ENCODE measurements at regions not wholly inside any gene's neighbourhood (a gene's known extent, or its start where the extent isn't known, plus 50 kb on each side); places are given as distances from the start of the nearest gene placed in this dataset.

GRCh38 chr2:45211636-45212035, 202.4 kb upstream of the SIX2 start:
- DNase-seq, result no peak
- H3K36me3 ChIP-seq (replicated peaks; ENCODE audit: insufficient read depth, low read length), result no peaks in the 10 kb centered on the region
- H2AFZ ChIP-seq (ENCODE audit: low read length), result no peak overlapping the region
- no peaks in the 10 kb centered on the region for H3F3A ChIP-seq (ENCODE audit: insufficient read depth, low read length)
- H3K27me3 ChIP-seq (replicated peaks; ENCODE audit: insufficient read depth, low read length), result no peaks in the 10 kb centered on the region
- H3K4me1 ChIP-seq (ENCODE audit: low read length), result no peaks in the 10 kb centered on the region
- H3K79me2 ChIP-seq (ENCODE audit: low read length), result no peaks in the 10 kb centered on the region
- H3K9ac ChIP-seq (ENCODE audit: low read length), result no peak overlapping the region
- H3K4me3 ChIP-seq (ENCODE audit: low read length), result no peak overlapping the region
- no peaks in the 10 kb centered on the region for H3K9me2 ChIP-seq (replicated peaks; ENCODE audit: insufficient read depth, low read length)
- no peak overlapping the region for H3K4me2 ChIP-seq (ENCODE audit: low read depth, low read length)
- no peak overlapping the region for H3K27ac ChIP-seq (ENCODE audit: low read length)
- no peaks in the 10 kb centered on the region for H3K9me3 ChIP-seq (replicated peaks; ENCODE audit: insufficient read depth, low read length)
- H4K20me1 ChIP-seq (ENCODE audit: insufficient read depth, low read length), result no peaks in the 10 kb centered on the region
- TF ChIP-seq EZH2phosphoT487 (IDR thresholded peaks at IDR 0.05; ENCODE audit: low read length), result no peak
- no peak for TF ChIP-seq EZH2 (optimal IDR thresholded peaks at IDR 0.05; ENCODE audit: low read depth, low read length)

GRCh38 chr2:45210462-45211195, 201.4 kb upstream of the SIX2 start:
- Histone ChIP-seq H3K9ac (ENCODE audit: low read length) (no peak overlapping the region), H3K9me2 (replicated peaks; ENCODE audit: insufficient read depth, low read length) (no peaks in the 10 kb centered on the region), H3K79me2 (ENCODE audit: low read length) (no peaks in the 10 kb centered on the region), H3K4me3 (ENCODE audit: low read length) (no peak overlapping the region), H2AFZ (ENCODE audit: low read length) (no peak overlapping the region), H3K4me2 (ENCODE audit: low read depth, low read length) (no peak overlapping the region), H3K27ac (ENCODE audit: low read length) (no peak overlapping the region), H3K27me3 (replicated peaks; ENCODE audit: insufficient read depth, low read length) (no peaks in the 10 kb centered on the region), H3F3A (ENCODE audit: insufficient read depth, low read length) (no peaks in the 10 kb centered on the region), H3K9me3 (replicated peaks; ENCODE audit: insufficient read depth, low read length) (no peaks in the 10 kb centered on the region), H3K36me3 (replicated peaks; ENCODE audit: insufficient read depth, low read length) (no peaks in the 10 kb centered on the region), H3K4me1 (ENCODE audit: low read length) (no peaks in the 10 kb centered on the region), H4K20me1 (ENCODE audit: insufficient read depth, low read length) (no peaks in the 10 kb centered on the region)
- DNase-seq, result no peak
- TF ChIP-seq, protein P1, sequence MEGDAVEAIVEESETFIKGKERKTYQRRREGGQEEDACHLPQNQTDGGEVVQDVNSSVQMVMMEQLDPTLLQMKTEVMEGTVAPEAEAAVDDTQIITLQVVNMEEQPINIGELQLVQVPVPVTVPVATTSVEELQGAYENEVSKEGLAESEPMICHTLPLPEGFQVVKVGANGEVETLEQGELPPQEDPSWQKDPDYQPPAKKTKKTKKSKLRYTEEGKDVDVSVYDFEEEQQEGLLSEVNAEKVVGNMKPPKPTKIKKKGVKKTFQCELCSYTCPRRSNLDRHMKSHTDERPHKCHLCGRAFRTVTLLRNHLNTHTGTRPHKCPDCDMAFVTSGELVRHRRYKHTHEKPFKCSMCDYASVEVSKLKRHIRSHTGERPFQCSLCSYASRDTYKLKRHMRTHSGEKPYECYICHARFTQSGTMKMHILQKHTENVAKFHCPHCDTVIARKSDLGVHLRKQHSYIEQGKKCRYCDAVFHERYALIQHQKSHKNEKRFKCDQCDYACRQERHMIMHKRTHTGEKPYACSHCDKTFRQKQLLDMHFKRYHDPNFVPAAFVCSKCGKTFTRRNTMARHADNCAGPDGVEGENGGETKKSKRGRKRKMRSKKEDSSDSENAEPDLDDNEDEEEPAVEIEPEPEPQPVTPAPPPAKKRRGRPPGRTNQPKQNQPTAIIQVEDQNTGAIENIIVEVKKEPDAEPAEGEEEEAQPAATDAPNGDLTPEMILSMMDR (IDR thresholded peaks at IDR 0.05; ENCODE audit: low read length), result no peak
- TF ChIP-seq EZH2 (optimal IDR thresholded peaks at IDR 0.05; ENCODE audit: low read depth, low read length) (no peak), EZH2phosphoT487 (IDR thresholded peaks at IDR 0.05; ENCODE audit: low read length) (no peak)

DNA sequence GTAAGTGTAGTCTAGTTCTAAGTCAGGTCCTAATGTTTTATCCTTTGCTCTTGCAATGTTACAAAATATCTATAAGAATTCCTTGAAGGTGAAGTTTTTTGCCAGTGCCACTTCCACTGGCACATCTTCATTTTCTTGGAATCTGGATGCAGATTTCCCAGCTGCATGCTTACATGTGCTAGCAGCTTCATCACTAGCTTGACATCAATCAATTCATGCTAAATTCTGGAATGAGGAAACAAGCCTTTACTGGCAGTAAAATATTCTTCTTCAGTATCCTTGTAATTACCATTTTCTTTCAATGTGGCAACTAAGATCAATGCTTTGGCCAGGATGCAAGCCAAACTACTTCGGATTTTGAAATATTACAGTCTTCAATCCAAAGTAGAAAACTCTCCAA, 200.6 kb upstream of the SIX2 start:
- Histone ChIP-seq H3K79me2 (ENCODE audit: low read length) (no peaks in the 10 kb centered on the region), H3K27me3 (replicated peaks; ENCODE audit: insufficient read depth, low read length) (no peaks in the 10 kb centered on the region), H3K4me2 (ENCODE audit: low read depth, low read length) (no peak overlapping the region), H3K27ac (ENCODE audit: low read length) (no peak overlapping the region), H3F3A (ENCODE audit: insufficient read depth, low read length) (no peaks in the 10 kb centered on the region), H2AFZ (ENCODE audit: low read length) (no peak overlapping the region), H3K9me3 (replicated peaks; ENCODE audit: insufficient read depth, low read length) (no peaks in the 10 kb centered on the region), H3K36me3 (replicated peaks; ENCODE audit: insufficient read depth, low read length) (no peaks in the 10 kb centered on the region), H4K20me1 (ENCODE audit: insufficient read depth, low read length) (no peaks in the 10 kb centered on the region), H3K9me2 (replicated peaks; ENCODE audit: insufficient read depth, low read length) (no peaks in the 10 kb centered on the region), H3K4me3 (ENCODE audit: low read length) (no peak overlapping the region), H3K9ac (ENCODE audit: low read length) (no peak overlapping the region), H3K4me1 (ENCODE audit: low read length) (no peaks in the 10 kb centered on the region)
- TF ChIP-seq, protein P1 (IDR thresholded peaks at IDR 0.05; ENCODE audit: low read length), result no peak
- TF ChIP-seq EZH2 (optimal IDR thresholded peaks at IDR 0.05; ENCODE audit: low read depth, low read length), result no peak
- TF ChIP-seq EZH2phosphoT487 (IDR thresholded peaks at IDR 0.05; ENCODE audit: low read length), result no peak
- no peak for DNase-seq

DNA sequence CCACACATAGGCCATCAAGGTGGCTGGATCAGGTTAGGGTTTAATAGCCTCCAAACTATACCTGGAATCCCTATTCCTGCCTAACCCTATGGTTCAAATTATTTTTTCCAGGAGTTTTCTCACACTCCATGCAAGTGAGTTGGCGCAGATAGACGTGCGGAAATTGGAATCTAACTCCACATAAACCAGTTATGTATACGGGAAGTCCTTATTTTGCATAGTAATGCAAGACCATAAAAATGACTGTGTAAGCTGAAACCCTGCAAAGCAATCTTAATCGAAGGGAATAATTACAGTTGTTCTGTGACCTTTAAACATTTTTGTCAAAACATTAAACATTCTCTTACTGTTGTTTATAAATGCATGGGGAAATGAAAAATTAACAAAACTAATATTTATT, 200.1 kb upstream of the SIX2 start:
- no peaks in the 10 kb centered on the region for H3K27me3 ChIP-seq (replicated peaks; ENCODE audit: insufficient read depth, low read length)
- H3K4me1 ChIP-seq (ENCODE audit: low read length), result no peaks in the 10 kb centered on the region
- H3K4me2 ChIP-seq (ENCODE audit: low read depth, low read length), result no peak overlapping the region
- H2AFZ ChIP-seq (ENCODE audit: low read length), result no peak overlapping the region
- no peaks in the 10 kb centered on the region for H3F3A ChIP-seq (ENCODE audit: insufficient read depth, low read length)
- H4K20me1 ChIP-seq (ENCODE audit: insufficient read depth, low read length), result no peaks in the 10 kb centered on the region
- H3K9me2 ChIP-seq (replicated peaks; ENCODE audit: insufficient read depth, low read length), result no peaks in the 10 kb centered on the region
- no peak for DNase-seq
- no peak overlapping the region for H3K4me3 ChIP-seq (ENCODE audit: low read length)
- H3K9me3 ChIP-seq (replicated peaks; ENCODE audit: insufficient read depth, low read length), result no peaks in the 10 kb centered on the region
- TF ChIP-seq, protein P1 (IDR thresholded peaks at IDR 0.05; ENCODE audit: low read length), result no peak
- TF ChIP-seq EZH2phosphoT487 (IDR thresholded peaks at IDR 0.05; ENCODE audit: low read length), result no peak
- TF ChIP-seq EZH2 (optimal IDR thresholded peaks at IDR 0.05; ENCODE audit: low read depth, low read length), result no peak
- H3K79me2 ChIP-seq (ENCODE audit: low read length), result no peaks in the 10 kb centered on the region
- H3K27ac ChIP-seq (ENCODE audit: low read length), result no peak overlapping the region
- no peaks in the 10 kb centered on the region for H3K36me3 ChIP-seq (replicated peaks; ENCODE audit: insufficient read depth, low read length)
- no peak overlapping the region for H3K9ac ChIP-seq (ENCODE audit: low read length)
